CD14-positive monocyte (primary cell): ENCODE measurements at regions not wholly inside any gene's neighbourhood (a gene's known extent, or its start where the extent isn't known, plus 50 kb on each side); places are given as distances from the start of the nearest gene placed in this dataset.

Experiments used
- DNase-seq, 3 donors: peaks; one replicate each; pipeline ENCODE4 v3.0.0-alpha.2; 2011 to 2022
- H2AFZ ChIP-seq: 2 replicates; pipeline ENCODE4 v1.6.0; 2012; ENCODE audit warnings: mild to moderate bottlenecking, low read depth, low read length, inconsistent platforms; ENCODE audit not compliant: insufficient read depth, poor library complexity, severe bottlenecking
- H3K27ac ChIP-seq, 2 donors: 1 replicate in 1 of 2; 2 replicates in 1 of 2; pipeline ENCODE4 v1.5.1; 2012 to 2013; ENCODE audit warnings: low read length in 2 of 2, control low read depth in 1 of 2, inconsistent platforms in 1 of 2, low read depth in 1 of 2, mild to moderate bottlenecking in 1 of 2
- H3K27me3 ChIP-seq, 2 donors: one replicate each; pipeline versions ENCODE4 v1.6.0 to v1.6.1; 2011 to 2013; ENCODE audit warnings: low read length in 2 of 2; ENCODE audit not compliant: control insufficient read depth in 2 of 2, insufficient read depth in 2 of 2
- H3K36me3 ChIP-seq, 2 donors: replicated peaks in 1 of 2; 1 replicate in 1 of 2; 2 replicates in 1 of 2; pipeline versions ENCODE4 v1.5.1 to v1.6.1; 2012 to 2013; ENCODE audit warnings: low read length in 2 of 2, control low read depth in 1 of 2, inconsistent platforms in 1 of 2, mild to moderate bottlenecking in 1 of 2; ENCODE audit not compliant: insufficient read depth in 2 of 2, control insufficient read depth in 1 of 2
- H3K4me1 ChIP-seq, 2 donors: 1 replicate in 1 of 2; 2 replicates in 1 of 2; pipeline versions ENCODE4 v1.5.1 to v1.6.1; 2012 to 2013; ENCODE audit warnings: low read length in 2 of 2, control low read depth in 1 of 2, inconsistent platforms in 1 of 2, mild to moderate bottlenecking in 1 of 2, moderate library complexity in 1 of 2; ENCODE audit not compliant: insufficient read depth in 2 of 2, control insufficient read depth in 1 of 2
- H3K4me2 ChIP-seq: replicated peaks from 2 replicates; pipeline ENCODE3; 2012; ENCODE audit warnings: low read length, moderate library complexity, mild to moderate bottlenecking; ENCODE audit not compliant: poor library complexity, severe bottlenecking; ENCODE audit errors: extremely low read depth
- H3K4me3 ChIP-seq, 3 experiments: fragments of 200-600 bp in 1 of 3; sonication (generic) in 1 of 3; replicated peaks in 1 of 3; 1 replicate in 2 of 3; 2 replicates in 1 of 3; pipeline ENCODE4 v1.5.1; 2011 to 2013; ENCODE audit warnings: low read length in 3 of 3, mild to moderate bottlenecking in 3 of 3, control low read depth in 2 of 3, low read depth in 2 of 3, inconsistent platforms in 1 of 3, moderate library complexity in 1 of 3
- H3K79me2 ChIP-seq: 2 replicates; pipeline ENCODE4 v1.6.0; 2012; ENCODE audit warnings: mild to moderate bottlenecking, control low read depth, inconsistent platforms, low read length, moderate library complexity; ENCODE audit not compliant: insufficient read depth
- H3K9ac ChIP-seq: 2 replicates; pipeline ENCODE4 v1.6.0; 2017; ENCODE audit warnings: low read length, mild to moderate bottlenecking; ENCODE audit not compliant: insufficient read depth, poor library complexity, severe bottlenecking
- H3K9me3 ChIP-seq, 2 donors: replicated peaks in 1 of 2; 1 replicate in 1 of 2; 2 replicates in 1 of 2; pipeline versions ENCODE4 v1.5.1 to v1.6.1; 2012 to 2013; ENCODE audit warnings: low read length in 2 of 2, control low read depth in 1 of 2; ENCODE audit not compliant: control insufficient read depth in 1 of 2, insufficient read depth in 1 of 2
- H4K20me1 ChIP-seq: 2 replicates; pipeline ENCODE4 v1.6.0; 2012; ENCODE audit warnings: mild to moderate bottlenecking, low read length, control low read depth, moderate library complexity; ENCODE audit not compliant: insufficient read depth
- H3K27ac Mint-ChIP-seq, 7 donors: one replicate each; pipeline ENCODE4 v1.8.0; 2020; ENCODE audit warnings: mild to moderate bottlenecking in 7 of 7, mixed read lengths in 7 of 7, moderate library complexity in 6 of 7, inconsistent platforms in 2 of 7
- H3K27me3 Mint-ChIP-seq, 3 donors: one replicate each; pipeline ENCODE4 v1.8.0; 2021 to 2022; ENCODE audit warnings: low read depth in 3 of 3, mild to moderate bottlenecking in 3 of 3, mixed read lengths in 3 of 3, moderate library complexity in 3 of 3, inconsistent platforms in 1 of 3
- H3K36me3 Mint-ChIP-seq, 2 donors: one replicate each; pipeline ENCODE4 v1.8.0; 2020; ENCODE audit warnings: mixed read lengths in 2 of 2, inconsistent platforms in 1 of 2, mild to moderate bottlenecking in 1 of 2
- H3K4me1 Mint-ChIP-seq: one replicate; pipeline ENCODE4 v1.8.0; 2020; ENCODE audit warnings: mild to moderate bottlenecking, mixed read lengths
- H3K4me3 Mint-ChIP-seq, 2 donors: one replicate each; pipeline ENCODE4 v1.8.0; 2020; ENCODE audit warnings: mild to moderate bottlenecking in 2 of 2, mixed read lengths in 2 of 2, moderate library complexity in 1 of 2
- H3K9me3 Mint-ChIP-seq, 7 donors: one replicate each; pipeline ENCODE4 v1.8.0; 2020 to 2022; ENCODE audit warnings: mixed read lengths in 7 of 7, mild to moderate bottlenecking in 6 of 7, moderate library complexity in 6 of 7, inconsistent platforms in 2 of 7
- WGBS: methylation state at CpG from one replicate; pipeline ENCODE4 v1.1.5; 2013; ENCODE audit warnings: missing lambda C conversion rate; ENCODE audit not compliant: insufficient coverage; 5-methylcytosine and 5-hydroxymethylcytosine counted together
- intact Hi-C, 2 donors: fragments of 100-400 bp; cut with micrococcal nuclease; formaldehyde crosslinking; loops; one replicate each; pipeline versions ENCODE4 v1.15.0 to v1.15.1; 2023
- TF ChIP-seq, protein P1 (sequence below): fragments of 200-600 bp; IDR thresholded peaks from one replicate; pipeline ENCODE4 v1.8.0; 2022; ENCODE audit warnings: antibody characterized with exemption, mild to moderate bottlenecking

DNA sequence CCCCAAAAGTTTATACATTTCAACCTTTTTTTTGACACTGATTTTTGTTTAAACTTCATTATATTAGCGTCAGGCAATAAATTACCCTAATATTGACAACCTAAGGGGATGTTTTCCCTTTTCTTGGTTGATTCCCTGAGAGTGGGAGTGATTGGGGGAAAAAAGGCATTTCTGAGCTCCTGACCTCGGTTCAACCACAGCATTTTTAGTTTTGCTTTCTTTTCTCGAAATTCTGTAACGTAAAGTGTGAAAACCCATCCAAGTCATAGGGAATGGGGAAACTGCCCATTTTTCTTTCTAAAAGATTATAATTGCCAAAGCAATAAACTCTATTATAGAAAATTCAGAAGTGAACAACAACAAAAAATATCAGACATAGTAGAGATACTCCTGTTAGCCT is 67.9 kb upstream of the SPACA1 start:
- Mint-ChIP-seq H3K27me3 (peaks cover 0 to 4% (median 2%) of the 10 kb centered on the region in 3 donors), H3K36me3 (no peaks in the 10 kb centered on the region), H3K4me3 (no peak overlapping the region), H3K9me3 (peaks cover 0 to 11% (median 2%) of the 10 kb centered on the region in 7 donors), H3K27ac (no peak overlapping the region), H3K4me1 (no peaks in the 10 kb centered on the region)
- no peaks in the 10 kb centered on the region for H3K9me3 ChIP-seq
- TF ChIP-seq, protein P1, sequence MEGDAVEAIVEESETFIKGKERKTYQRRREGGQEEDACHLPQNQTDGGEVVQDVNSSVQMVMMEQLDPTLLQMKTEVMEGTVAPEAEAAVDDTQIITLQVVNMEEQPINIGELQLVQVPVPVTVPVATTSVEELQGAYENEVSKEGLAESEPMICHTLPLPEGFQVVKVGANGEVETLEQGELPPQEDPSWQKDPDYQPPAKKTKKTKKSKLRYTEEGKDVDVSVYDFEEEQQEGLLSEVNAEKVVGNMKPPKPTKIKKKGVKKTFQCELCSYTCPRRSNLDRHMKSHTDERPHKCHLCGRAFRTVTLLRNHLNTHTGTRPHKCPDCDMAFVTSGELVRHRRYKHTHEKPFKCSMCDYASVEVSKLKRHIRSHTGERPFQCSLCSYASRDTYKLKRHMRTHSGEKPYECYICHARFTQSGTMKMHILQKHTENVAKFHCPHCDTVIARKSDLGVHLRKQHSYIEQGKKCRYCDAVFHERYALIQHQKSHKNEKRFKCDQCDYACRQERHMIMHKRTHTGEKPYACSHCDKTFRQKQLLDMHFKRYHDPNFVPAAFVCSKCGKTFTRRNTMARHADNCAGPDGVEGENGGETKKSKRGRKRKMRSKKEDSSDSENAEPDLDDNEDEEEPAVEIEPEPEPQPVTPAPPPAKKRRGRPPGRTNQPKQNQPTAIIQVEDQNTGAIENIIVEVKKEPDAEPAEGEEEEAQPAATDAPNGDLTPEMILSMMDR: no peak
- no peak overlapping the region for H3K27ac ChIP-seq
- no peaks in the 10 kb centered on the region for H3K36me3 ChIP-seq
- no peaks in the 10 kb centered on the region for H4K20me1 ChIP-seq
- no peak overlapping the region for H2AFZ ChIP-seq
- H3K4me3 ChIP-seq: no peak overlapping the region
- WGBS: no CpG with 5 or more reads among the region's 4 CpGs
- DNase-seq: no peak
- H3K27me3 ChIP-seq: no peaks in the 10 kb centered on the region
- no peaks in the 10 kb centered on the region for H3K79me2 ChIP-seq
- no peak overlapping the region for H3K4me2 ChIP-seq
- no peaks in the 10 kb centered on the region for H3K4me1 ChIP-seq
- H3K9ac ChIP-seq: no peak overlapping the region
- intact Hi-C loops: no loop called here

GRCh38 chr6:87976616-87977015 is 71.0 kb upstream of the SPACA1 start:
- no peak overlapping the region for H3K27ac ChIP-seq
- peaks cover 0 to 4% (median 2%) of the 10 kb centered on the region in 3 donors for H3K27me3 Mint-ChIP-seq
- no peaks in the 10 kb centered on the region for H3K36me3 ChIP-seq
- H3K4me3 ChIP-seq: no peak overlapping the region
- WGBS: 93% methylated on average over 3 of the region's 3 CpGs
- intact Hi-C loops: no loop called here
- H3K4me1 Mint-ChIP-seq: no peaks in the 10 kb centered on the region
- TF ChIP-seq, protein P1: no peak
- no peaks in the 10 kb centered on the region for H3K9me3 ChIP-seq
- H3K9me3 Mint-ChIP-seq: peaks cover 0 to 5% (median 0%) of the 10 kb centered on the region in 7 donors
- no peaks in the 10 kb centered on the region for H4K20me1 ChIP-seq
- H3K9ac ChIP-seq: no peak overlapping the region
- no peak overlapping the region for H2AFZ ChIP-seq
- H3K27me3 ChIP-seq: no peaks in the 10 kb centered on the region
- H3K27ac Mint-ChIP-seq: no peak overlapping the region
- no peaks in the 10 kb centered on the region for H3K79me2 ChIP-seq
- no peak for DNase-seq
- no peak overlapping the region for H3K4me3 Mint-ChIP-seq
- no peaks in the 10 kb centered on the region for H3K4me1 ChIP-seq
- H3K4me2 ChIP-seq: no peak overlapping the region
- H3K36me3 Mint-ChIP-seq: no peaks in the 10 kb centered on the region
